ENCODE measurements at regions not wholly inside any gene's neighbourhood (a gene's known extent, or its start where the extent isn't known, plus 50 kb on each side); places are given as distances from the start of the nearest gene placed in this dataset.

DNA sequence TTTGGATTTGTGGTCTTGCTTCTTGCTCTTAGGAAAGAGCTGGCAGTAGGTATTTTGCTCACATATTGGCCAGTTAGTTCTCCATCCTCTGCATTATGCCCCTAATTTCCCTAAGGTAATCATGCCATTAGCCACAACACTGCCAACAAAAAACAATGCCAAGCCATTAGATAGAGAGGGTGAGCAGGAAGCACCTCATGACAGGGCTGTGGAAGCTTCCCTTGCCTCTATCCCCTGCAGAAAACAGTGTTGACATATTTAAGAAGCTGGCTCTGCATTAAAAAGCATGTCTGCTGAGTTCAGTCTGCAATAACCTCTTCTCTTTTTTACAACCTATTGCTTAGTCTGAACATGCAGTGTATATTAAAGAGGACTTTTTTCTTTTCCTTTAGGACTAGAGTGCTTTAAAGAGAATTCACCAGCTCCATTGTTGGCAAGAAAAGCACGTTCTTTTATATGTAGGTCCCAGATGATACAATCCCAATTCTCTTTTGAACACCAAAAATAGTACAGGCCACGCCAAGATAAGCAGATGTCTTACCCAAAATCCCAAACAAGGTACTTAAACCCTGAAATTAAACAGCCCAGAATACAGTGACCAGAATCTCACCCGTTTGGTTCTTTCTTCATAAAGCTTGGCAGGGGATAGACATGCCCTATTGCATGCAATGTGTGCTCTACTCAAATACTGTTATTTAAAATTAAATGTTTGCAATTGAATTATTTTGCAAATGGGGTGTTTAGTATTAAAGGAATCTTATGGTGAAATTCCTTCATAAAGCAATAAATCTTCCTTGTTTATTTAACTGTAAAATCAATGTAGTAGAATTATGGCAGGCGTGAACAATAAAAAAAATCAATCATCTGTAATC, 93.7 kb upstream of the UBE3A start:
- H3K27me3 ChIP-seq (ENCODE audit: insufficient read depth): no peaks in the 10 kb centered on the region
- no peaks in the 10 kb centered on the region for H3K36me3 ChIP-seq (ENCODE audit: insufficient read depth)
- H3K36me3 Mint-ChIP-seq (ENCODE audit: low read depth): peaks cover 20% of the 10 kb centered on the region
- peaks cover 32% of the 10 kb centered on the region for H3K9me3 Mint-ChIP-seq
- no peak for ATAC-seq
- no peaks in the 10 kb centered on the region for H4K20me1 ChIP-seq (replicated peaks; ENCODE audit: insufficient read depth)
- no peak overlapping the region for H3K27ac Mint-ChIP-seq
- no peak for DNase-seq (ENCODE audit: low spot score)
- peak overlapping the region; percentile 49 for H2AFZ ChIP-seq
- H3K4me3 ChIP-seq: no peak overlapping the region
- no peak for TF ChIP-seq JUNB (IDR thresholded peaks at IDR 0.05; ENCODE audit: unreplicated experiment)
- TF ChIP-seq, protein P1, sequence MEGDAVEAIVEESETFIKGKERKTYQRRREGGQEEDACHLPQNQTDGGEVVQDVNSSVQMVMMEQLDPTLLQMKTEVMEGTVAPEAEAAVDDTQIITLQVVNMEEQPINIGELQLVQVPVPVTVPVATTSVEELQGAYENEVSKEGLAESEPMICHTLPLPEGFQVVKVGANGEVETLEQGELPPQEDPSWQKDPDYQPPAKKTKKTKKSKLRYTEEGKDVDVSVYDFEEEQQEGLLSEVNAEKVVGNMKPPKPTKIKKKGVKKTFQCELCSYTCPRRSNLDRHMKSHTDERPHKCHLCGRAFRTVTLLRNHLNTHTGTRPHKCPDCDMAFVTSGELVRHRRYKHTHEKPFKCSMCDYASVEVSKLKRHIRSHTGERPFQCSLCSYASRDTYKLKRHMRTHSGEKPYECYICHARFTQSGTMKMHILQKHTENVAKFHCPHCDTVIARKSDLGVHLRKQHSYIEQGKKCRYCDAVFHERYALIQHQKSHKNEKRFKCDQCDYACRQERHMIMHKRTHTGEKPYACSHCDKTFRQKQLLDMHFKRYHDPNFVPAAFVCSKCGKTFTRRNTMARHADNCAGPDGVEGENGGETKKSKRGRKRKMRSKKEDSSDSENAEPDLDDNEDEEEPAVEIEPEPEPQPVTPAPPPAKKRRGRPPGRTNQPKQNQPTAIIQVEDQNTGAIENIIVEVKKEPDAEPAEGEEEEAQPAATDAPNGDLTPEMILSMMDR (conservative IDR thresholded peaks at IDR 0.05; ENCODE audit: low read depth in 2 of 2): no peak
- TF ChIP-seq ETS1 (IDR thresholded peaks at IDR 0.05): no peak
- no peak for TF ChIP-seq EZH2phosphoT487 (IDR thresholded peaks at IDR 0.05; ENCODE audit: unreplicated experiment)
- no peak for TF ChIP-seq EZH2 (IDR thresholded peaks at IDR 0.05; ENCODE audit: low read depth, unreplicated experiment)
- TF ChIP-seq CREB1 (CRISPR knock-in tag; IDR thresholded peaks at IDR 0.05; ENCODE audit: low read depth): no peak
- no peak for TF ChIP-seq STAT1 (IDR thresholded peaks at IDR 0.05; ENCODE audit: unreplicated experiment)
- no peak for TF ChIP-seq ZNF114 (CRISPR knock-in tag; IDR thresholded peaks at IDR 0.05)
- no peak for TF ChIP-seq POLR2AphosphoS5 (IDR thresholded peaks at IDR 0.05; ENCODE audit: low read depth)
- TF ChIP-seq REST (IDR thresholded peaks at IDR 0.05; ENCODE audit: unreplicated experiment): no peak
- no peak for TF ChIP-seq ZNF331 (CRISPR knock-in tag; IDR thresholded peaks at IDR 0.05; ENCODE audit: low read depth)
- no peak for TF ChIP-seq NANOG (IDR thresholded peaks at IDR 0.05; ENCODE audit: borderline replicate concordance)
- TF ChIP-seq ZNF462 (CRISPR knock-in tag; IDR thresholded peaks at IDR 0.05): no peak
- H3K4me2 ChIP-seq: no peak overlapping the region; the same call in 1 of the 2 replicates
- peaks cover 3% of the 10 kb centered on the region for H3K27me3 Mint-ChIP-seq (ENCODE audit: insufficient read depth, low read depth, poor library complexity)
- no peak overlapping the region for H3K27ac ChIP-seq (ENCODE audit: low read depth)
- no peaks in the 10 kb centered on the region for H3K9me2 ChIP-seq (ENCODE audit: insufficient read depth)
- H3K4me1 Mint-ChIP-seq: peaks cover 33% of the 10 kb centered on the region
- peaks cover 17% of the 10 kb centered on the region for H3K4me1 ChIP-seq (ENCODE audit: insufficient read depth)
- no peaks in the 10 kb centered on the region for H3K79me2 ChIP-seq (replicated peaks; ENCODE audit: insufficient read depth)
- H3K4me3 Mint-ChIP-seq: no peak overlapping the region
- H3F3A ChIP-seq (replicated peaks; ENCODE audit: low read depth): no peaks in the 10 kb centered on the region

All from GM23338 (cell line).